ENCODE measurements at regions not wholly inside any gene's neighbourhood (a gene's known extent, or its start where the extent isn't known, plus 50 kb on each side); places are given as distances from the start of the nearest gene placed in this dataset.

DNA sequence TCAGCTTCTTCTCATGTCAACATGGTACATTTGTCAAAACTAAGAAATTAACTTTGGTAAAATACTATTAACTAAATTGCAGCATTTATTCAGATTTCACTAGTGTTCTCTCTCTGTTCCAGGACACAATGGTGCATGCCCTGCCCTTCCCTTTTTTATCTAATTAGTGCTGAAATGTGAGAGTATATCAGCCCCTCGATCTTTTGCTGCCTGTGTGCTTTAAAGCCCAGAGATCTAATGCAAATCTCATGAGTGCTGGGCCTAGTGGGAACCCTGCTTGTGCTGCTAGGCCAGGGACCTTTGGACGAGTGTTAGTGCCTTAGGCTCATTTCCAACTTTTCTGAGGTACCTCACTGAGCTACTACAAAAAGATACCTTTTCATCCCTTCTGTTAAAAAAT is 221.1 kb upstream of the EDNRB start:
- no peaks in the 10 kb centered on the region for H3K9me1 ChIP-seq (replicated peaks; ENCODE audit: control insufficient read depth, extremely low read depth, insufficient read depth, low read length)
- intact Hi-C loops (cut with micrococcal nuclease), result loop anchor here (5.0 to 10.0 kb wide), 8 partner anchors 48 to 1403 kb away; no protein-coding TSS in a partner anchor
- H3K27me3 ChIP-seq (ENCODE audit: control insufficient read depth in 2 of 2, insufficient read depth in 2 of 2, low read length in 2 of 2), result no peaks in the 10 kb centered on the region
- CTCF ChIA-PET, result interaction anchor here (4.8 to 5.9 kb wide), 2 partner anchors 102 to 839 kb away, joined by 99 to 150 read pairs; no protein-coding TSS in a partner anchor
- H3K4me2 ChIP-seq (ENCODE audit: insufficient read depth, low read length), result no peak overlapping the region
- no peak overlapping the region for H3K27ac ChIP-seq (ENCODE audit: insufficient read depth, low read depth, low read length)
- dilution Hi-C loops (cut with MboI; ENCODE audit: extremely low pct_ligation_motif_present, low sequenced_read_pairs), result no loop called here
- H3K9me3 ChIP-seq (replicated peaks; ENCODE audit: control insufficient read depth, insufficient read depth, low read length), result no peaks in the 10 kb centered on the region
- no peak overlapping the region for H3K9ac ChIP-seq (replicated peaks; ENCODE audit: extremely low read depth, insufficient read depth, low read length)
- peaks cover 9% of the 10 kb centered on the region for H3K4me1 ChIP-seq (ENCODE audit: control insufficient read depth, extremely low read depth, insufficient read depth, low read length)
- BruUV-seq (replicated peaks), result no TSS peak
- no peak for TF ChIP-seq JUN (IDR thresholded peaks at IDR 0.05; ENCODE audit: borderline replicate concordance, insufficient read depth, insufficient read length, low read depth)
- no peak for TF ChIP-seq GATA2 (IDR thresholded peaks at IDR 0.05; ENCODE audit: insufficient read depth, insufficient read length, low read depth, low read length)
- no peak for TF ChIP-seq POLR2A (IDR thresholded peaks at IDR 0.05; ENCODE audit: low read depth, low read length)
- no peak for TF ChIP-seq FOS (IDR thresholded peaks at IDR 0.05; ENCODE audit: borderline replicate concordance, insufficient read depth, low read length)
- no peak for TF ChIP-seq MYC (IDR thresholded peaks at IDR 0.05; ENCODE audit: low read depth, low read length)
- TF ChIP-seq POLR2AphosphoS5 (IDR thresholded peaks at IDR 0.05; ENCODE audit: insufficient read depth, low read depth, low read length), result no peak
- no peak for TF ChIP-seq EZH2 (IDR thresholded peaks at IDR 0.05; ENCODE audit: borderline replicate concordance, low read depth, low read length, severe bottlenecking)
- TF ChIP-seq, protein P1, sequence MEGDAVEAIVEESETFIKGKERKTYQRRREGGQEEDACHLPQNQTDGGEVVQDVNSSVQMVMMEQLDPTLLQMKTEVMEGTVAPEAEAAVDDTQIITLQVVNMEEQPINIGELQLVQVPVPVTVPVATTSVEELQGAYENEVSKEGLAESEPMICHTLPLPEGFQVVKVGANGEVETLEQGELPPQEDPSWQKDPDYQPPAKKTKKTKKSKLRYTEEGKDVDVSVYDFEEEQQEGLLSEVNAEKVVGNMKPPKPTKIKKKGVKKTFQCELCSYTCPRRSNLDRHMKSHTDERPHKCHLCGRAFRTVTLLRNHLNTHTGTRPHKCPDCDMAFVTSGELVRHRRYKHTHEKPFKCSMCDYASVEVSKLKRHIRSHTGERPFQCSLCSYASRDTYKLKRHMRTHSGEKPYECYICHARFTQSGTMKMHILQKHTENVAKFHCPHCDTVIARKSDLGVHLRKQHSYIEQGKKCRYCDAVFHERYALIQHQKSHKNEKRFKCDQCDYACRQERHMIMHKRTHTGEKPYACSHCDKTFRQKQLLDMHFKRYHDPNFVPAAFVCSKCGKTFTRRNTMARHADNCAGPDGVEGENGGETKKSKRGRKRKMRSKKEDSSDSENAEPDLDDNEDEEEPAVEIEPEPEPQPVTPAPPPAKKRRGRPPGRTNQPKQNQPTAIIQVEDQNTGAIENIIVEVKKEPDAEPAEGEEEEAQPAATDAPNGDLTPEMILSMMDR (IDR thresholded peaks at IDR 0.05; ENCODE audit: extremely low read depth in 1 of 2, insufficient read depth in 1 of 2, low read depth in 1 of 2, low read length in 2 of 2), result no peak
- no peaks in the 10 kb centered on the region for H3K79me2 ChIP-seq (ENCODE audit: control insufficient read depth, insufficient read depth, low read length)
- DNase-seq (ENCODE audit: low read depth, low spot score), result no peak
- H2AFZ ChIP-seq (ENCODE audit: low read depth, low read length), result no peak overlapping the region
- H4K20me1 ChIP-seq (replicated peaks; ENCODE audit: control insufficient read depth, extremely low read depth, insufficient read depth, low read length), result no peaks in the 10 kb centered on the region
- no peak overlapping the region for H3K4me3 ChIP-seq (replicated peaks in 1 of 3; ENCODE audit: insufficient read depth in 1 of 3, low read depth in 1 of 3, low read length in 3 of 3)
- no peak for FAIRE-seq
- POLR2A ChIA-PET, result no interaction called here
- no peaks in the 10 kb centered on the region for H3K36me3 ChIP-seq (ENCODE audit: control insufficient read depth in 2 of 2, extremely low read depth in 1 of 2, insufficient read depth in 2 of 2, low read length in 2 of 2)
